ENCODE measurements at regions not wholly inside any gene's neighbourhood (a gene's known extent, or its start where the extent isn't known, plus 50 kb on each side); places are given as distances from the start of the nearest gene placed in this dataset.

GRCh38 chrX:45621376-45622041 lies 420.8 kb upstream of the DIPK2B start:
- TF ChIP-seq CTCF (IDR thresholded peaks at IDR 0.05) (no peak), EZH2 (IDR thresholded peaks at IDR 0.05) (no peak)

Measured in neural progenitor cell (in vitro differentiated cells).